PFSK-1 (cell line): ENCODE measurements at regions not wholly inside any gene's neighbourhood (a gene's known extent, or its start where the extent isn't known, plus 50 kb on each side); places are given as distances from the start of the nearest gene placed in this dataset.

Experiments
- FOXP2 ChIP-seq: optimal IDR thresholded peaks from 2 replicates; pipeline ENCODE3; 2011; ENCODE audit warnings: borderline replicate concordance, control low read depth, inconsistent platforms; ENCODE audit not compliant: insufficient read depth; ENCODE audit errors: extremely low read length, extremely low read depth
- POLR2AphosphoS5 ChIP-seq: IDR thresholded peaks from 2 replicates; pipeline ENCODE4 v1.6.1; 2012; ENCODE audit warnings: low read depth, mild to moderate bottlenecking, control low read depth, low read length, moderate library complexity
- SIN3A ChIP-seq: IDR thresholded peaks from 2 replicates; pipeline ENCODE4 v1.6.1; 2012; ENCODE audit warnings: mild to moderate bottlenecking, low read length, moderate library complexity, borderline replicate concordance; ENCODE audit not compliant: insufficient read depth
- TAF1 ChIP-seq: IDR thresholded peaks from 2 replicates; pipeline ENCODE4 v1.6.1; 2012; ENCODE audit warnings: low read length, control low read depth, borderline replicate concordance; ENCODE audit not compliant: insufficient read depth
- TF ChIP-seq, protein P1 (sequence below), 2 experiments: IDR thresholded peaks; 2 replicates each; pipeline versions ENCODE4 v1.6.1 to v1.8.0; 2011 to 2012; ENCODE audit warnings: low read depth in 2 of 2, low read length in 2 of 2, control low read depth in 1 of 2, inconsistent platforms in 1 of 2, mild to moderate bottlenecking in 1 of 2, moderate library complexity in 1 of 2; ENCODE audit not compliant: insufficient read depth in 1 of 2

DNA sequence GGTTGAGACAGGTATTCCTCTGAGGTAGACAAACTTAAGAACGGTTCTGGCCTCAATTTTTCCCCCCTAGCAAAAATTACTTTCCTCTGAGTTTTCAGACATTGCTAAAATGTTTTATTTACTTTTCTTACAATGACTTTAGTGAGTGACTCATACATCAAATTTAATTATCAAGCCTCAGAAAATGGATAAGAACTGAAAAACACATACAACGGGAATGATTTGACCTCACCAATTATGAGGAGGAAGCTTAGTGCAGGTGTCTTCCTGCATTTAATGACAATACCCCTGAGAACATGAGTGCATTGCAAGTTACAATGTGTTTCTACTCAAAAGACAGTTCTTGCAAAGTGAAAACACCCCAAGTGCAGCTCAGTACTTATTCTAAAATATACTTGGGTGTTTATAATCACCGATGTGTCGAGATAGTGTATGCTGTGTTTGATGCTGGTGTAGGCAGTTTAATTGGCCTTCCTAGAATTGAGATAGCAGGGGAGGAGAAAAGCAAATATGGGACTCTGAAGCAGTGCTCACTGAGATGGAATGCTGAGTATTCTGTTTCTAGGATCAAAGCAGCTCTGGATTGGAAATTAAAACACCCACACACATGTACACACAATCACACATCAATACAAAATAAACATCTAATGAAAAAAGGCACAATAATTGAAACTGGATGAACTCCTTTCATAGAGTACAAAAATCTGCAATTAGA lies 189.5 kb upstream of the SLC10A2 start:
- TF ChIP-seq POLR2AphosphoS5 = no peak
- TF ChIP-seq, protein P1, sequence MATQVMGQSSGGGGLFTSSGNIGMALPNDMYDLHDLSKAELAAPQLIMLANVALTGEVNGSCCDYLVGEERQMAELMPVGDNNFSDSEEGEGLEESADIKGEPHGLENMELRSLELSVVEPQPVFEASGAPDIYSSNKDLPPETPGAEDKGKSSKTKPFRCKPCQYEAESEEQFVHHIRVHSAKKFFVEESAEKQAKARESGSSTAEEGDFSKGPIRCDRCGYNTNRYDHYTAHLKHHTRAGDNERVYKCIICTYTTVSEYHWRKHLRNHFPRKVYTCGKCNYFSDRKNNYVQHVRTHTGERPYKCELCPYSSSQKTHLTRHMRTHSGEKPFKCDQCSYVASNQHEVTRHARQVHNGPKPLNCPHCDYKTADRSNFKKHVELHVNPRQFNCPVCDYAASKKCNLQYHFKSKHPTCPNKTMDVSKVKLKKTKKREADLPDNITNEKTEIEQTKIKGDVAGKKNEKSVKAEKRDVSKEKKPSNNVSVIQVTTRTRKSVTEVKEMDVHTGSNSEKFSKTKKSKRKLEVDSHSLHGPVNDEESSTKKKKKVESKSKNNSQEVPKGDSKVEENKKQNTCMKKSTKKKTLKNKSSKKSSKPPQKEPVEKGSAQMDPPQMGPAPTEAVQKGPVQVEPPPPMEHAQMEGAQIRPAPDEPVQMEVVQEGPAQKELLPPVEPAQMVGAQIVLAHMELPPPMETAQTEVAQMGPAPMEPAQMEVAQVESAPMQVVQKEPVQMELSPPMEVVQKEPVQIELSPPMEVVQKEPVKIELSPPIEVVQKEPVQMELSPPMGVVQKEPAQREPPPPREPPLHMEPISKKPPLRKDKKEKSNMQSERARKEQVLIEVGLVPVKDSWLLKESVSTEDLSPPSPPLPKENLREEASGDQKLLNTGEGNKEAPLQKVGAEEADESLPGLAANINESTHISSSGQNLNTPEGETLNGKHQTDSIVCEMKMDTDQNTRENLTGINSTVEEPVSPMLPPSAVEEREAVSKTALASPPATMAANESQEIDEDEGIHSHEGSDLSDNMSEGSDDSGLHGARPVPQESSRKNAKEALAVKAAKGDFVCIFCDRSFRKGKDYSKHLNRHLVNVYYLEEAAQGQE (IDR thresholded peaks at IDR 0.05; ENCODE audit: insufficient read depth in 1 of 2, low read depth in 2 of 2, low read length in 2 of 2) = no peak
- TF ChIP-seq TAF1 = no peak
- no peak for TF ChIP-seq SIN3A
- no peak for TF ChIP-seq FOXP2
